ENCODE measurements at regions not wholly inside any gene's neighbourhood (a gene's known extent, or its start where the extent isn't known, plus 50 kb on each side); places are given as distances from the start of the nearest gene placed in this dataset.
"Not testable (repeated sequence)": the region's sequence is repeated elsewhere in the genome, so short reads cannot be mapped to it uniquely, and the experiment has no call there.

DNA sequence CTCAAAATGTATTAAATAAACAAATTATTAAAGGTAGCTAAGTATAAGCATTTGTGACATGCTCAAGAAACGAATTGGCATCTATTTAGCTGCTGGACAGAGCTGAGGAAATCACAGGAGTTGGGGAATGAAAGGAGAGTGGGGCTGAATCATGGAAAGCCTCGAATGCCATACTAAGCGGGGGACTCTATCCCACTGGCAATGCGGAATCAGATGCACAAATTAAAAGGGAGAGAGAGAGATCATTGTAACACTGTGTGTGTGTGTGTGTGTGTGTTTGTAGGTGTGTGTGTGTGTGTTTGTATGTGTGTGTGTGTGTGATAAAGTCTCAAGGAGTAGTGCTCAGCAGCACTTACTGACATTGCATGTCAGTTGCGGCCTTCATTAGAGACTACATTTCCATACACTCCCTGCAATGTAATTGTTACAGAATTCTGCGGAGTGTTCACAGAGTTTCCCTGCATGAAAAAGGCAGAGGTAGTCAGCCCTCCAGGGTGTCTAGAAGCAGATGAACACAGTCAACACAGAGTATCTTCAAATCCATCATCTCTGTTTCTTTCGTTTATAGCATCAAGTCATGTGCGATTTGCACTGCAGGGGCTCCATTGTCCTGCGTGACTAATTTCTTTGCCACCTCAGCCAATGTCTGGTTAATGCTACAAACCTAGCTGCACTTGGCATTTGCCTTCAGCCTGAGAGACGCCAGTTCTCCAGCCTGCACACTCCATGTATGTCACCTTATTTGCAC lies 111.7 kb upstream of the CYRIA start:
- DNase-seq: no peak

- DNase-seq: no peak
Observed at GRCh38 chr2:16775899-16776231, 110.2 kb upstream of the CYRIA start.

- DNase-seq: no peak
Observed at GRCh38 chr2:16774980-16775898, 109.6 kb upstream of the CYRIA start.

GRCh38 chr2:16774091-16774490 lies 108.5 kb upstream of the CYRIA start:
- no peak for DNase-seq

- DNase-seq: no peak
Observed at GRCh38 chr2:16773080-16773713, 107.6 kb upstream of the CYRIA start.

- DNase-seq: no peak
Observed at GRCh38 chr2:16767789-16768476, 102.3 kb upstream of the CYRIA start.

GRCh38 chr2:16765356-16765755 lies 99.7 kb upstream of the CYRIA start:
- no peak for DNase-seq

DNA sequence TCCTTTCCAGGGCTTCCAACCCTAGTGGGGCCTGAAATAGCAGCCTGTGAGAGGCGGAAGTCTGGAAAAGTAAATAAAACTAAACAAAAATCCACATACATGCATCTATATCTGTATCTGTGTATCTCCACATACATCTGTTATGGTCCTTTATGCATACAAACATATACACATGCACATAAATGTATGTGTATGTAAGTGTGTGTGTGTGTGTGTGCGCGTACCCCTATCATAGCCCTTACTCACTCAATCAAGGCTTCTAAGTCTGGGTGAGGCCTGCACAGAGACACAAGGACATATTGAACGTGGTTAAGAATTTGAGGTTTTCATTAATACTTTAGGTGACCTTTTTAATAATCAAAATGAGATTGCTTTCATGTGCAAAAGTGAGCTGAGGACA lies 98.9 kb upstream of the CYRIA start:
- DNase-seq: no peak

DNA sequence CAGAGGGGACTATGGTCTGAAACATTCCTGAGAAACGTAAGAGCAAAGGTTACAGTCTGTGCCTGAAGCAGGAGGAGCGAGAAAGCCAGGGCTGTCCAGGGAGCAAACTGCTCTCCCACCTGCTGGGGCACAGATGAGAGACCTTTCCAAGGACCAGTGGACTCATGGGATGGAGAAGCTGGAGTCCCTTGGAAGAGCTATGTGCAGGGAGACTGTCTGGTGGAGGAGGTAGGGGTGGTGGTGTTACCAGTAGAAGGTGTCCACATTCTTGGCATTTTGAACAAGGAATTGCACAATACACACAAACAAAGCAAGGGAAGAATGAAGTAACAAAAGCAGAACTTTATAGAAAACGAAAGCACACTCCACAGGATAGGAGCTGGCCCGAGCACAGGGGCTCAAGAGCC lies 97.9 kb upstream of the CYRIA start:
- DNase-seq: peak; percentile 27

GRCh38 chr2:16763056-16763455 lies 97.4 kb upstream of the CYRIA start:
- DNase-seq: no peak

DNA sequence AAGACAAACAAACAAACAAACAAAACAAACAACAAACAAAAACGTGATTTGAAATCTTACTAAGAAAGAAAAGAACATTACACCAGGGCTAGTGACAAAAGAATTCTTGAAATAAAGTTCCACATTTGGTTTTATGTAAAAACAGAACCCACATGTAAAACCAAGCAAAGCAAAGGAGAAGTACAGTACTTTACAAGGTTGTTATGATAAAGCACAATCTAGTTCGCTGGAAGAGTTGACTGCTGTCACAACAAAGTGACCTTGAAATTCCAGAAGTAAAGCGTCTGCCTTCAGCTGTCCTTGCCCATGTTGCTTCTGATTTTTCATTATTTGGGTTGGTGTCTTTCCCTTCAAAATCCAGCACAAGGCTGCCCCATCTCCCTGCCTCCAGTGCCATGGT lies 94.8 kb upstream of the CYRIA start:
- no peak for DNase-seq

DNA sequence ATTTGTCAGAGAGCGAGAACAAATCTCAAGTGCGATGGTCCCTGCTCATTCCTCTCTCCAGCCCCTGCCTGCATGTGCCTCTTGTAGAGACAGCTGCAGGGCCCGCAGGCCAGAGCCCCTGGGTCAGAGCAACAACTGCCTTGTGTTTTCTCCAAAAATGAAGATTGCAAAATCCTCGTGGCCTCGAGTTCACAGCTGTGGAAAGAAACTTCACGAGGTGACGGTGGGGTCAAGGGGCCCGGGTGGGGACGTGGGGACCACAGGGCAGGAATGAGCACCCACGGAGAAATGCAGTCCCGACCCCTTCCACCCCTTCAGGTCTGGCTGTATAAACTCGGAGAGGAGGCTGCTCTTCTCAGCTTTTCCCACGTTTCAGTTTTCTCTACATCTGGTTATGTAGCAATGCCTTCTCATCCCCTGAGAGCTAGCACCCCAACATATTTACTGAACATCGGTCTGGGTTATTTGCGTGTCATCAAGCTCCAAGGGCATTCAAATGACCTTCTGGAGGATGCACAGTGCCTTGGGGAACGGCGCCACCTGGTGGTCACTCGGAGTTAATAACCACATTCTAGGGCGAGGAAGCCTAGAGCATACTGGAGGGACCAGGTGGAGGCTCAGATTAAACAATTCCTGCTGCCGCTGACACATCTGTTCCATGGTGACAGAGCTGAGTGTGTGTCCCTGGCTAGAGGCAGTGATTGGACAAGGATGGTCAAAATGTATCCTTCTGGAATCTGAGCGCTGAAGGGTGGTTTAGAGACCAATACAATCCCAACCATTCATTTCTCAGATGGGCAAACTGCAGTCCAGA lies 91.4 kb upstream of the CYRIA start:
- DNase-seq: no peak

DNA sequence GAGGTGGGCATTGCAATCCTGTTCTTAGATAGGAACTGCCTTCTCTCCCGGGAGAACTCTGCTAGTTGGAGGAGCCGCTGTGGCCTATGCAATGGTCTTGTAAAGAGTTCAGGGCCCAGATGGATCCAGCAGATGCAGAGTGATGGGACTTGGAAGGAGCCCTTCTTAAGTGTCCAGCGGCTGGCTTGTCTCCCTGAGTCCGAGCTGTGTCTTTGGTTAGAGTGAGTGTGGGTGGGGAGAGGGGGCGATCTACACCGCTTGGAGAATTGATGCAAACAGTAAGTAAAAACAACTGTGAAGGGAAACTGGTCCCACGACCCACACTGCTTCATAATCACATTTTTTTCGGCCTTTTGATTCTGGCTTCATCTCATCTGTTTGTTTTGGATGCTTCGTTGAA lies 89.8 kb upstream of the CYRIA start:
- no peak for DNase-seq

- DNase-seq: not testable (repeated sequence)
Observed at GRCh38 chr2:16753025-16753424, 87.4 kb upstream of the CYRIA start.

DNA sequence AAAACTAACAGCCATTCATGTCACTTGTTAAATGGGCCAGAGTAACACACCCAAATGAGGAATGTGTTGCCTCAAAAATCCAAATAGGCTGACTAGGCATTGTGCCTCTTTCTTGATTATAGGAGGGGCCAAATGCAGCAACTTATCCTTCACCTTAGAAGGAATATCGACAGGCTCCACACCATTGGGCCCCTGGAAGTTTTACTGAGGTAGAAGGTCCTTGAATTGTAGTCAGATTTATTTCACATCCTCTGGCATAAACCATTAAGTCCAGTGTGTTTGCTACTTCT lies 85.2 kb upstream of the CYRIA start:
- not testable (repeated sequence) for DNase-seq

GRCh38 chr2:16750175-16750924 lies 84.7 kb upstream of the CYRIA start:
- DNase-seq: no peak

DNA sequence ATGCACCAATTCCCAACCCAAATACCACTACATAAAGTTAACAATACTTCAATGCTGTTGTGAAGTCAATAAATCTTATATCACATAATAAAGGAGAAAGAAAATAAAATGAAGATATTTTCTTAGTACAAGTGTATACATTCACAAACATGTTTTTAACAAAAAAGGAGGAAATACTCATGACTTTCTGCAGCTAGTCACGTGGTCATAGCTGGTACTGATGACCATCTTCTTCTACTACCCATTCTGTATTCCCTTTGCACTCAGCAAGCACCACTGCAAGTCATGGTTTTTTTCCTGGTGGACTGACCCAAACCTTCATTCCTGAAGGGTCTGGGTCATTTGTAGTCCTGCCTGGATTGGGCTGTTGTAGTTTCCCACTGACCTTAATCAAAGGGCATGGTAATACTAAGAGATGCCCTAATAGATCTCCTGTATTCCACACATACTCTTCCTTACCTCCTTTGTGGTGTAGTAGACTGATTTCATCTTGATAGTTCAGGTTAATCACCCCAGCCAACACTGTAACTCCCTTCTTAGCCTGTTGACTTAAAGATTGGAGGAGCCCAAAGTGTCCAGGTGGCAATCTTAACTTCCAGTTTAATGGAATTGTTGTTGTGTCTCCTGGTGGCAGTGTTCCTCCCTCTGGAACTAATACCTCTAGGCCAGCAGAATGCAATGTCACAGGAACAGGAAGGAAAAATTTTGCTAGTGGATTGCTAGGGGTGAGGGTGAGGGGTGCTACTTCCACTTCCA lies 83.1 kb upstream of the CYRIA start:
- not testable (repeated sequence) for DNase-seq

- no peak for DNase-seq
Observed at GRCh38 chr2:16747689-16748088, 82.1 kb upstream of the CYRIA start.

GRCh38 chr2:16747257-16747656 lies 81.6 kb upstream of the CYRIA start:
- DNase-seq: no peak

DNA sequence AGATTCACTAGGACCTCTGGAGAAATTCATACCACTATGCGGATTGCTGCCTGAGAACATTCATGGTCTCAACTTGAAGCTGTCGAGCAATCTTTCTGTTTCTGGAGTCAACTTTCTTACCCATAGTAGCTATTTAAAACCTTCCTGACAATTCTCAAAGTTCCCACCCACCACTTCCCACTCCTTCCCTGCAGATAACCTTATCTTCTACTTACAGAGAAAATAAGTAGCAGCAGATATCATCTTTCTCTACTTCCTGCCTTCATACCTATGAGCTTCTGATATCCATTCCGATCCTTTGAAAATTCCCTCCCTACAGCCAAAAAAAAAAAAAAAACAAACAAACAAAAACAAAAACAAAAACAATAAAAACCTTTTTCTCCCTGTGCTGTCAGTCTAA lies 81.2 kb upstream of the CYRIA start:
- no peak for DNase-seq

GRCh38 chr2:16746329-16746728 lies 80.7 kb upstream of the CYRIA start:
- no peak for DNase-seq
